ENCODE measurements at regions not wholly inside any gene's neighbourhood (a gene's known extent, or its start where the extent isn't known, plus 50 kb on each side); places are given as distances from the start of the nearest gene placed in this dataset.

- TF ChIP-seq CTCF (IDR thresholded peaks at IDR 0.05) (no peak), POLR2A (IDR thresholded peaks at IDR 0.05) (no peak)
Measured at GRCh38 chr1:234849832-234850231, 239.9 kb upstream of the IRF2BP2 start.

Data from uterus (tissue), 2 donors.